HG03135 (cell line): ENCODE measurements at regions not wholly inside any gene's neighbourhood (a gene's known extent, or its start where the extent isn't known, plus 50 kb on each side); places are given as distances from the start of the nearest gene placed in this dataset.
A peak's percentile ranks its signal among the peaks of the same experiment; 100 is the strongest.

Source experiments
- ATAC-seq: cut with Tn5 transposase; IDR thresholded peaks from one replicate; pipeline ENCODE4 v1.9.1; 2021; ENCODE audit warnings: mild to moderate bottlenecking, moderate library complexity; ENCODE audit not compliant: unreplicated experiment

GRCh38 chr4:32991663-32992062, 2271.5 kb downstream of the PCDH7 start:
- no peak for ATAC-seq

- ATAC-seq: no peak
Observed at GRCh38 chr4:32994981-32995881, 2275.1 kb downstream of the PCDH7 start.

GRCh38 chr4:33013282-33013681, 2293.1 kb downstream of the PCDH7 start:
- ATAC-seq: no peak

GRCh38 chr4:33025236-33025635, 2305.1 kb downstream of the PCDH7 start:
- no peak for ATAC-seq

- ATAC-seq: no peak
Observed at GRCh38 chr4:33029976-33030375, 2309.8 kb downstream of the PCDH7 start.

GRCh38 chr4:33031328-33031727, 2311.2 kb downstream of the PCDH7 start:
- ATAC-seq: no peak

- ATAC-seq: no peak
Observed at GRCh38 chr4:33037464-33037863, 2317.3 kb downstream of the PCDH7 start.

GRCh38 chr4:33045334-33045733, 2325.2 kb downstream of the PCDH7 start:
- no peak for ATAC-seq

- no peak for ATAC-seq
Observed at GRCh38 chr4:33052241-33052640, 2332.1 kb downstream of the PCDH7 start.

GRCh38 chr4:33054161-33054560, 2334.0 kb downstream of the PCDH7 start:
- no peak for ATAC-seq

- no peak for ATAC-seq
Observed at GRCh38 chr4:33054656-33055196, 2334.6 kb downstream of the PCDH7 start.

GRCh38 chr4:33057736-33058135, 2337.6 kb downstream of the PCDH7 start:
- no peak for ATAC-seq

- no peak for ATAC-seq
Observed at GRCh38 chr4:33058998-33059397, 2338.8 kb downstream of the PCDH7 start.

GRCh38 chr4:33060674-33061542, 2340.7 kb downstream of the PCDH7 start:
- peak; percentile 71 for ATAC-seq

- no peak for ATAC-seq
Observed at GRCh38 chr4:33061727-33062126, 2341.6 kb downstream of the PCDH7 start.

GRCh38 chr4:33062155-33062806, 2342.1 kb downstream of the PCDH7 start:
- no peak for ATAC-seq

- ATAC-seq: no peak
Observed at GRCh38 chr4:33063241-33063640, 2343.1 kb downstream of the PCDH7 start.

- no peak for ATAC-seq
Observed at GRCh38 chr4:33064238-33064637, 2344.1 kb downstream of the PCDH7 start.

- ATAC-seq: no peak
Observed at GRCh38 chr4:33065749-33066148, 2345.6 kb downstream of the PCDH7 start.

GRCh38 chr4:33067221-33067620, 2347.1 kb downstream of the PCDH7 start:
- no peak for ATAC-seq

GRCh38 chr4:33068539-33068938, 2348.4 kb downstream of the PCDH7 start:
- ATAC-seq: no peak
